OCI-LY1 (cell line): ENCODE measurements at regions not wholly inside any gene's neighbourhood (a gene's known extent, or its start where the extent isn't known, plus 50 kb on each side); places are given as distances from the start of the nearest gene placed in this dataset.

Source experiments
- EZH2 ChIP-seq: fragments of 200-600 bp; sonication (generic), shearing (Covaris generic); IDR thresholded peaks from 2 replicates; pipeline ENCODE4 v1.8.0; 2017; ENCODE audit warnings: borderline replicate concordance, mixed run types, mild to moderate bottlenecking, antibody characterized with exemption, low read length, moderate library complexity, mixed read lengths
- TF ChIP-seq, protein P1 (sequence below): fragments of 200-600 bp; sonication (generic), shearing (Covaris generic); IDR thresholded peaks from 2 replicates; pipeline ENCODE4 v1.5.1; 2017; ENCODE audit warnings: mild to moderate bottlenecking, antibody characterized with exemption, low read length, moderate library complexity, mixed read lengths

DNA sequence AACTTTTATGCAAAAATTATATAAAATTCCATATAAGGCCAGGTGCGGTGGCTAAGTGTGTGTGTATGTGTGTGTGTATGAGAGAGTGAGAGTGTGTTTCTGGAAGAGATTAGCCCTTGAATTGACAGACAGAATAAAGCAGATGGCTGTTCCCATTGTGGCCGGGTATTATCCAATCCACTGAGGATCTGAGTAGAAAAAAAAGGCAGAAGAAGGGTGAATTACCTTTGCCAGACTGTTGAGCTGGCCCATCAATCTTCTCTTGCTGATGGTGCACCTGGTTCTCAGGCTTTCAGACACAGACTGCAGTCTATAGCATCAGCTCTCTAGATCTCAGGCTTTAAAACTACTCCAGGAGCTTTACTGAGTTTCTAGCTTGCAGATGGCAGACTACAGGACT, 92.2 kb upstream of the SLIT2 start:
- TF ChIP-seq, protein P1, sequence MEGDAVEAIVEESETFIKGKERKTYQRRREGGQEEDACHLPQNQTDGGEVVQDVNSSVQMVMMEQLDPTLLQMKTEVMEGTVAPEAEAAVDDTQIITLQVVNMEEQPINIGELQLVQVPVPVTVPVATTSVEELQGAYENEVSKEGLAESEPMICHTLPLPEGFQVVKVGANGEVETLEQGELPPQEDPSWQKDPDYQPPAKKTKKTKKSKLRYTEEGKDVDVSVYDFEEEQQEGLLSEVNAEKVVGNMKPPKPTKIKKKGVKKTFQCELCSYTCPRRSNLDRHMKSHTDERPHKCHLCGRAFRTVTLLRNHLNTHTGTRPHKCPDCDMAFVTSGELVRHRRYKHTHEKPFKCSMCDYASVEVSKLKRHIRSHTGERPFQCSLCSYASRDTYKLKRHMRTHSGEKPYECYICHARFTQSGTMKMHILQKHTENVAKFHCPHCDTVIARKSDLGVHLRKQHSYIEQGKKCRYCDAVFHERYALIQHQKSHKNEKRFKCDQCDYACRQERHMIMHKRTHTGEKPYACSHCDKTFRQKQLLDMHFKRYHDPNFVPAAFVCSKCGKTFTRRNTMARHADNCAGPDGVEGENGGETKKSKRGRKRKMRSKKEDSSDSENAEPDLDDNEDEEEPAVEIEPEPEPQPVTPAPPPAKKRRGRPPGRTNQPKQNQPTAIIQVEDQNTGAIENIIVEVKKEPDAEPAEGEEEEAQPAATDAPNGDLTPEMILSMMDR, result no peak
- TF ChIP-seq EZH2, result no peak
